Heart right ventricle (tissue), 16 donors: ENCODE measurements at regions not wholly inside any gene's neighbourhood (a gene's known extent, or its start where the extent isn't known, plus 50 kb on each side); places are given as distances from the start of the nearest gene placed in this dataset.

Experiments used
- ATAC-seq, 8 donors: fragments of 200-7000 bp; cut with Tn5 transposase; one replicate each; pipeline ENCODE4 v1.9.1; 2020; ENCODE audit warnings: mild to moderate bottlenecking in 8 of 8, moderate library complexity in 8 of 8, moderate number of reproducible peaks in 1 of 8
- DNase-seq, 2 donors: peaks; one replicate each; pipeline ENCODE4 v3.0.0-alpha.2; 2020
- H3K27ac ChIP-seq, 10 donors: fragments of 200-600 bp; sonication (generic) in 2 of 10; one replicate each; pipeline versions ENCODE4 v1.5.0 to v1.8.0; 2020 to 2022; ENCODE audit warnings: mild to moderate bottlenecking in 3 of 10
- H3K27me3 ChIP-seq, 7 donors: fragments of 200-600 bp; one replicate each; pipeline ENCODE4 v1.8.0; 2021 to 2022; ENCODE audit warnings: mild to moderate bottlenecking in 2 of 7
- H3K36me3 ChIP-seq, 9 donors: fragments of 200-600 bp; sonication (generic) in 1 of 9; one replicate each; pipeline versions ENCODE4 v1.5.0 to v1.8.0; 2020 to 2022; ENCODE audit warnings: mild to moderate bottlenecking in 2 of 9
- H3K4me1 ChIP-seq, 9 donors: fragments of 200-600 bp; sonication (generic) in 1 of 9; one replicate each; pipeline versions ENCODE4 v1.5.0 to v1.8.0; 2020 to 2022; ENCODE audit warnings: mild to moderate bottlenecking in 4 of 9
- H3K4me3 ChIP-seq, 10 donors: fragments of 200-600 bp; sonication (generic) in 2 of 10; one replicate each; pipeline versions ENCODE4 v1.5.0 to v1.8.0; 2020 to 2022; ENCODE audit warnings: mild to moderate bottlenecking in 7 of 10, moderate library complexity in 2 of 10
- H3K9me3 ChIP-seq, 11 donors: fragments of 200-600 bp in 10 of 11; sonication (generic) in 2 of 11; one replicate each; pipeline versions ENCODE4 v1.5.0 to v1.8.0; 2013 to 2022; ENCODE audit warnings: mild to moderate bottlenecking in 2 of 11, control low read depth in 1 of 11, moderate library complexity in 1 of 11
- CTCF ChIP-seq, 9 donors: fragments of 200-600 bp; sonication (generic) in 2 of 9; IDR thresholded peaks; one replicate each; pipeline versions ENCODE4 v1.5.0 to v1.8.0; 2021 to 2022; ENCODE audit warnings: antibody characterized with exemption in 9 of 9, mild to moderate bottlenecking in 5 of 9, moderate library complexity in 1 of 9
- WGBS, 2 donors: extraction: QIAGEN DNeasy Blood & Tissue Kit; methylation state at CpG; one replicate each; pipeline ENCODE4 v1.1.7; 2013; ENCODE audit warnings: inconsistent platforms in 1 of 2; 5-methylcytosine and 5-hydroxymethylcytosine counted together
- intact Hi-C, 10 donors: fragments of 100-400 bp; cut with DNase I; formaldehyde crosslinking; loops; one replicate each; pipeline versions ENCODE4 v1.11.1 to v1.14.2; 2022
- donor health status: Arrhythmogenic right ventricular cardiomyopathy.
- donor health status: ischemic (EF 13 %, LVEDD 7.1; RV severe dilation, severe dysfunction).
- donor health status: healthy with polysubstance abuse.
- donor health status: DM: no; HTN: yes; CAD: no.
- donor health status: DM: no; HTN: no; CAD: no.
- donor health status: ischemic (EF 25% LVEDD 6.9; RV normal size, moderate dysfunction).
- donor health status: ischemic (EF 25% LVEDD 5.7; RV mildly dilated, moderate dysfunction).
- donor health status: healthy.
- donor health status: DM: yes; HTN: yes; CAD: no.
- donor health status: Ischemic cardiomyopathy.
- donor health status: ischemic (EF 35%, LVEDD 5.7; RV mildly dilated, moderate dysfunction).
- donor health status: nonischemic (EF 11% LVEDD 7.7; RV severe dilation, severe dysfunction).
- donor health status: DM: yes; HTN: yes; CAD: no.
- donor health status: PGD.
- donor health status: ischemic (EF 29% LVEDD 5.4; RV normal size, mild dysfunction).
- donor health status: nonischemic (EF 23%, LVEDD 6.1; RV moderate dilation, normal function).

GRCh38 chr22:47718337-47718736 lies 955.9 kb downstream of the TBC1D22A start:
- WGBS, 2 donors = 76 to 84% methylated on average over 3 of the region's 3 CpGs

GRCh38 chr22:47716890-47717615 lies 954.6 kb downstream of the TBC1D22A start:
- intact Hi-C loops = no loop called here

More at GRCh38 chr22:47718337-47718736, 955.9 kb downstream of the TBC1D22A start:
- DNase-seq (no peak), ATAC-seq (no peak)
- no peak overlapping the region for H3K4me3 ChIP-seq
- intact Hi-C loops = no loop called here
- no peak for TF ChIP-seq CTCF (IDR thresholded peaks at IDR 0.05)
- H3K27me3 ChIP-seq = peaks cover 0 to 50% (median 16%) of the 10 kb centered on the region in 7 donors
- no peaks in the 10 kb centered on the region for H3K36me3 ChIP-seq
- no peaks in the 10 kb centered on the region for H3K9me3 ChIP-seq
- H3K4me1 ChIP-seq = no peaks in the 10 kb centered on the region
- no peak overlapping the region for H3K27ac ChIP-seq

GRCh38 chr22:47715866-47716578 lies 953.6 kb downstream of the TBC1D22A start:
- H3K4me1 ChIP-seq = no peaks in the 10 kb centered on the region
- no peak overlapping the region for H3K27ac ChIP-seq
- no peaks in the 10 kb centered on the region for H3K36me3 ChIP-seq
- no peak for DNase-seq
- no peaks in the 10 kb centered on the region for H3K9me3 ChIP-seq
- no peak for ATAC-seq
- H3K27me3 ChIP-seq = peaks cover 0 to 49% (median 13%) of the 10 kb centered on the region in 7 donors
- H3K4me3 ChIP-seq = no peak overlapping the region
- TF ChIP-seq CTCF (IDR thresholded peaks at IDR 0.05) = no peak
- intact Hi-C loops = no loop called here
- WGBS, 2 donors = 84 to 88% methylated on average over 18 of the region's 18 CpGs

More at GRCh38 chr22:47716890-47717615, 954.6 kb downstream of the TBC1D22A start:
- no peak overlapping the region for H3K4me3 ChIP-seq
- H3K27ac ChIP-seq = no peak overlapping the region
- H3K4me1 ChIP-seq = no peaks in the 10 kb centered on the region
- ATAC-seq (no peak), DNase-seq (no peak)
- no peaks in the 10 kb centered on the region for H3K36me3 ChIP-seq
- no peak for TF ChIP-seq CTCF (IDR thresholded peaks at IDR 0.05)
- peaks cover 0 to 53% (median 16%) of the 10 kb centered on the region in 7 donors for H3K27me3 ChIP-seq
- 64 to 66% methylated on average over 16 of the region's 16 CpGs for WGBS, 2 donors
- H3K9me3 ChIP-seq = no peaks in the 10 kb centered on the region

GRCh38 chr22:47713941-47714340 lies 951.5 kb downstream of the TBC1D22A start:
- Histone ChIP-seq H3K4me3 (no peak overlapping the region), H3K27me3 (peaks cover 0 to 55% (median 13%) of the 10 kb centered on the region in 7 donors), H3K4me1 (no peaks in the 10 kb centered on the region), H3K36me3 (no peaks in the 10 kb centered on the region), H3K9me3 (no peaks in the 10 kb centered on the region), H3K27ac (no peak overlapping the region)
- 43 to 56% methylated on average over 10 of the region's 10 CpGs for WGBS, 2 donors
- intact Hi-C loops = no loop called here
- no peak for TF ChIP-seq CTCF (IDR thresholded peaks at IDR 0.05)
- ATAC-seq (no peak), DNase-seq (no peak)
